SK-N-MC (cell line): ENCODE measurements at regions not wholly inside any gene's neighbourhood (a gene's known extent, or its start where the extent isn't known, plus 50 kb on each side); places are given as distances from the start of the nearest gene placed in this dataset.

ENCODE experiments used
- DNase-seq: peaks from one replicate; pipeline ENCODE4 v3.0.0-alpha.2; 2011; ENCODE audit warnings: low read depth, low spot score
- H3K27ac ChIP-seq: fragments of 200-600 bp; sonication (generic); 2 replicates; pipeline ENCODE4 v1.5.1; 2016; ENCODE audit warnings: mixed run types
- H3K36me3 ChIP-seq: fragments of 200-600 bp; sonication (generic); 2 replicates; pipeline ENCODE4 v1.6.1; 2017; ENCODE audit warnings: antibody characterized with exemption, low read length, mixed read lengths; ENCODE audit not compliant: insufficient read depth
- H3K4me3 ChIP-seq: fragments of 200-600 bp; sonication (generic); 2 replicates; pipeline ENCODE4 v1.5.1; 2016
- H3K9ac ChIP-seq: fragments of 200-600 bp; sonication (generic); 2 replicates; pipeline ENCODE4 v1.8.0; 2017; ENCODE audit warnings: mixed run types, mixed read lengths; ENCODE audit not compliant: insufficient read length
- H3K9me3 ChIP-seq: fragments of 200-600 bp; sonication (generic); 2 replicates; pipeline ENCODE4 v1.6.1; 2017; ENCODE audit warnings: low read depth, mild to moderate bottlenecking, antibody characterized with exemption, low read length, moderate library complexity, mixed read lengths
- EZH2 ChIP-seq: fragments of 200-600 bp; sonication (generic); IDR thresholded peaks from one replicate; pipeline ENCODE4 v1.6.1; 2017; ENCODE audit warnings: antibody characterized with exemption
- FOXP2 ChIP-seq: optimal IDR thresholded peaks from 2 replicates; pipeline ENCODE3; 2011; ENCODE audit warnings: mild to moderate bottlenecking, moderate library complexity; ENCODE audit not compliant: insufficient read depth; ENCODE audit errors: extremely low read length, control extremely low read depth
- POLR2AphosphoS5 ChIP-seq: IDR thresholded peaks from 2 replicates; pipeline ENCODE4 v1.6.1; 2012; ENCODE audit warnings: mild to moderate bottlenecking, low read depth, low read length, borderline replicate concordance

DNA sequence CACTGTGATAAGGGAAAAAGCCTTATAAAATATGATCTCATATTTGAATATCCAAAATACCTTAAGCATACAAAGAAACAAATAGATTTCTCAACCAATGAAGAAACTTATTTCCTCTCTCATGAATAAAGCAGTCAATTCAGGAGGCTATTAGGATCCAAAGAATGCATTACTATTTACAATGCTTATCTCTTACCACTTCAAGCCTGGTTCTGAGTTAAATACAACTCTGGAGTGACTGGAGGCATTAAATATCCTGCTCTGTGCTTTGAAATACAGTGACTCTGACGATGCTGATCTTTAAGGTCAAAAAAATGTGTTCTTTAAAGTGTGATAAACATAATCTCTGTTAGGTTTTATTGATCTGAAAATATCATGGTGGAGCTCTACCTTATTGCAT is 493.2 kb downstream of the ZWINT start:
- no peak for TF ChIP-seq EZH2
- TF ChIP-seq FOXP2, result no peak
- TF ChIP-seq POLR2AphosphoS5, result no peak
- DNase-seq, result no peak
- Histone ChIP-seq H3K4me3 (no peak overlapping the region), H3K9me3 (no peaks in the 10 kb centered on the region), H3K36me3 (no peaks in the 10 kb centered on the region), H3K27ac (no peak overlapping the region), H3K9ac (no peak overlapping the region)

DNA sequence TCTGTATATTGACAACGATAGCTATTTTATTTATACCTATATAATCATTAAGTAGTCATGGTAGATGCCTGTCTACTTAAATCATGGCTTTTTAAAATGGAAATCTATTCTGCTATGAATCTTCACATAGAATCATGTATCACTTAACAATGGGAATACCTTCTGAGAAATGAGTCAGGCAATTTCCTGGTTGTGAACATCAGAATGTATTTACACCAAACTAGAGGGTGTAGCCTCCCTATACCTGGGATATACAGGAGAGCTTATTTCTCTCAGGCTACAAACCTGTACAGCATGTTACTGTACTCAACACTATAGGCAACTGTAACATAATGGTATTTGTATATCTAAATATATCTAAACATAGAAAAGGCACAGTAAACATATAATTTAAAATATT is 502.3 kb downstream of the ZWINT start:
- no peak for DNase-seq
- Histone ChIP-seq H3K36me3 (no peaks in the 10 kb centered on the region), H3K27ac (no peak overlapping the region), H3K4me3 (no peak overlapping the region), H3K9me3 (no peaks in the 10 kb centered on the region), H3K9ac (no peak overlapping the region)
- TF ChIP-seq EZH2 (no peak), POLR2AphosphoS5 (no peak), FOXP2 (no peak)

DNA sequence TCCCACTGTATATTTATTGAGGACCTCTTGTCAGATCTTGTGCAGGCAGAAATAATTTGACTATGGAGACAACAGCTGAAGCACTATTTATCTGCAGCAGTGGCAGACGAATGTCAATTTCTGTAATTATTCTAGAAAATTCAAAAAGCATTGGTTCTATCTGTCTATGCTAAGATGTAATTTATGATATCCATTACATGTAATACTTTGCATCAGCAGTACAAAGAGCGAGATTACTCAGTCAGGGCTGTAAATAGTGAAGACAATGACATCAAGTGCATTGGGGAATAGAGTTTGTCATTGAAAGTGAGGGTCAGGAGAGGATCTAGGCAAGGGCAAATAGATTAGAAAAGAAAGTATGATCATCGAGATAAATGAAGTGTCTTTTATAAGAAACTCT is 508.2 kb downstream of the ZWINT start:
- Histone ChIP-seq H3K9ac (no peak overlapping the region), H3K27ac (no peak overlapping the region), H3K36me3 (no peaks in the 10 kb centered on the region), H3K4me3 (no peak overlapping the region), H3K9me3 (no peaks in the 10 kb centered on the region)
- TF ChIP-seq POLR2AphosphoS5, result no peak
- no peak for TF ChIP-seq FOXP2
- no peak for TF ChIP-seq EZH2
- no peak for DNase-seq

DNA sequence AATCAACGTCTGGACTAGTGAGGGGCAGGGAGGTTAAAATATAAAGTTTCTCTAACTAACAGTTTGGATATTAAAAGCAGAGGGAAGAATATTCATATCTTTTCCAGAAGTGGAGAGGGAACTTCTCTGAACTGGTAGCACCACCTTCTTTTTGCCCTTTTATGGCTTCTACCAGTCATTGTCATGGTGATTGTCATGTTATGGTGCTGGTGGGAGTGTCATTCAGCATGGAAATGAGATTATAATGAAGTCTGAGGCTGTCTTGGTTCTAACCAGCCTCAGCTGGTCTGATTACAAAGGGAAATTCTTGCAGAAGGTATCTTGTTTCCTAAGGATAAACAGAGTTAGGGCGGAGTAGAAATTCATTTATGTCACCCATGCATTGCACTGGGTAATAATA is 523.8 kb downstream of the ZWINT start:
- DNase-seq, result no peak
- no peak overlapping the region for H3K27ac ChIP-seq
- H3K4me3 ChIP-seq, result no peak overlapping the region
- TF ChIP-seq POLR2AphosphoS5, result no peak
- TF ChIP-seq EZH2, result no peak
- TF ChIP-seq FOXP2, result no peak
- no peak overlapping the region for H3K9ac ChIP-seq
- H3K36me3 ChIP-seq, result no peaks in the 10 kb centered on the region
- no peaks in the 10 kb centered on the region for H3K9me3 ChIP-seq

DNA sequence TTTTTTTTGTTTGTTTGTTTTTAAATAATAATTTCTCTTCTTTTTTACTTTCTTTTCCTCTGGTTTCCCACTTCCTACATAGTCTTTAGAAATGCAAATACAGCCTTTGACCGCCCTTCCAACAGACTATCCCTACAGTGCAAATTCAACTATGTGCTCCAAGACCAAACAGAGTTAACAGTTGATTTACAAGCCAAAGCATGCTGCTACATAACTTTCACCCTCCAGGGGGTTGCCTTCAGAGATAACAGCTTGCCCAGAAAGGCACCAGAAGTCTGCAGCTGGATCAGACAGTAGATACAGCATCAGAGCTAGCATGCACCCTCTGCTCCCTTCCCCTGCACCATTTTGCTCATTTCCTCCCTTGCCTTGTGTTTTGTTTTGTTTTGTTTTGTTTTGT is 539.0 kb downstream of the ZWINT start:
- no peak for TF ChIP-seq FOXP2
- no peak for TF ChIP-seq EZH2
- TF ChIP-seq POLR2AphosphoS5, result no peak
- H3K4me3 ChIP-seq, result no peak overlapping the region

DNA sequence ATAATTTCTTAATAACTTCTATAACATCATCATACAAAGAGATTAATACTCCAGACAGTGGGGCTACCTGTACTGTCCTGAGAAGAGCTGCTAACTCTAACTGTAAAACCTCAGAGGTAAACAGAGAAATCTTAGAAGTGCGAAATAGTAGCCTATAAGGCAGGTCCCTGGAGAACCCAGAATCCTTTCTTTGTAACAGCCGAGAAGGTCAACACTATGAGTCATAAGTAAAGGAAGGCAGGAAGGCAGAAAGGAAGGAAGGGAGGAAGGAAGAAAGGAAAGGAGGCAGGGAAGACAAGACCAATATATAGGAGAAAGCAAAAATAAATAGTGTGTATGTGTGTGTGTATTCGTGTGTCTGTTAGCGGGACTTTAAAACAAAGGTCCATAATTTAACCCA is 540.6 kb downstream of the ZWINT start:
- Histone ChIP-seq H3K27ac (no peak overlapping the region), H3K9ac (no peak overlapping the region), H3K4me3 (no peak overlapping the region), H3K9me3 (no peaks in the 10 kb centered on the region), H3K36me3 (no peaks in the 10 kb centered on the region)
- TF ChIP-seq POLR2AphosphoS5, result no peak
- no peak for TF ChIP-seq FOXP2
- TF ChIP-seq EZH2, result no peak
- DNase-seq, result no peak

More for the DNA sequence above, 539.0 kb downstream of the ZWINT start:
- Histone ChIP-seq H3K27ac (no peak overlapping the region), H3K36me3 (no peaks in the 10 kb centered on the region), H3K9me3 (no peaks in the 10 kb centered on the region), H3K9ac (no peak overlapping the region)
- no peak for DNase-seq

DNA sequence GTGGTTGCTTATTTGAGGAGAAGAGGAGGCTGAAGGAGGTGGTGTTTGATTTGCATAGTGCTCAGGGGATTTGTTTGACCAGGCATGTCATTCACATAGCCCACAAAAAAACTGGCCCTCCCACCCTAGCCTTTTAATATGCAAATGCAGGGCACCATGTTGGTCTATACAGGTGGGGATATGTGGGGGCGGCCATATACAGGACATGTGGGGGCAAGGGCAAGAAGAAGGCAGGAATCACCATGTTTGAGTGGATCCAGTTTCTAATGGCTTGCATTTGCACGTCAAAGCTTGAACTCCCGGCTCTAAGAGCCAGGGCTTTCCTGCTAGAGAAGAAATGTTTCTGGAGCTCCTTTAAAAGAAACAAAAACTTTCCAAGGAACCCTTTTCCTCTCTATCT is 541.0 kb downstream of the ZWINT start:
- H3K27ac ChIP-seq, result no peak overlapping the region
- no peak for TF ChIP-seq EZH2
- no peak for TF ChIP-seq FOXP2
- no peak for TF ChIP-seq POLR2AphosphoS5
- no peaks in the 10 kb centered on the region for H3K9me3 ChIP-seq
- no peak overlapping the region for H3K9ac ChIP-seq
- no peaks in the 10 kb centered on the region for H3K36me3 ChIP-seq
- no peak for DNase-seq
- no peak overlapping the region for H3K4me3 ChIP-seq

DNA sequence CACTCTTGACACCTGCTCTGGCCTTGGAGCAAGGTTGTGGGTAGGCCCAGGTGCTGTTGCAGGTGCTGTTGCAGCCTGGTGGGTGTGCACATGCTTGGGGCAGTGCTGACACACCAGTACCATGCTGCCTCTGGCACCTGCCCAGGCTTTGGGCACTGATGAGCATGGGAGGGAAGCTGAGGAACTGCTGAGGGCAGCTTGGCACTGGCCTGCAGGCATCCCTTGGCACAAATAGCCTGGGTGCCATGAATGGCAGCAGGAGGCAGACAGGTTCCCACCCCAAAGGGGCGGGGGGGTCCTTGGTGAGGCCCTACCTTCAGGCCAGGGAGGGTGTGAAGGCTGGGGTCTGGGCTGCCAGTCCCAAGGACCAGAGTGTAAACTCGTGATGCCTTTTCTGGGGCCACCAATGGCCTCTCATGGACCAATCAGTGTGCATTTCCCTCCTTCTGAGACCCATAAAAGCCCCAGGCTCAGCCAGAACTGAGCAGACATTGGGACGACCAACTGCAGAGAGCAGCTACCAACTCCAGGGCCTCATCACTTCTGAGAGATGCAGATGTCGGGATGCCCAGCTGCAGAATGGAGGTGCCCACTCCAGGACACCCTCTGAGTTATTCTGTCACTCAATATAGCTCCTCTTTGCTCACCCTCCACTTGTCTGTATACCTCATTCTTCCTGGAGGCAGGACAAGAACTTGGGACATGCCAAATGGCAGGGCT is 547.4 kb downstream of the ZWINT start:
- no peak for DNase-seq
- no peak for TF ChIP-seq FOXP2
- no peak for TF ChIP-seq EZH2
- TF ChIP-seq POLR2AphosphoS5, result no peak
- Histone ChIP-seq H3K27ac (no peak overlapping the region), H3K9me3 (no peaks in the 10 kb centered on the region), H3K9ac (no peak overlapping the region), H3K36me3 (no peaks in the 10 kb centered on the region), H3K4me3 (no peak overlapping the region)

DNA sequence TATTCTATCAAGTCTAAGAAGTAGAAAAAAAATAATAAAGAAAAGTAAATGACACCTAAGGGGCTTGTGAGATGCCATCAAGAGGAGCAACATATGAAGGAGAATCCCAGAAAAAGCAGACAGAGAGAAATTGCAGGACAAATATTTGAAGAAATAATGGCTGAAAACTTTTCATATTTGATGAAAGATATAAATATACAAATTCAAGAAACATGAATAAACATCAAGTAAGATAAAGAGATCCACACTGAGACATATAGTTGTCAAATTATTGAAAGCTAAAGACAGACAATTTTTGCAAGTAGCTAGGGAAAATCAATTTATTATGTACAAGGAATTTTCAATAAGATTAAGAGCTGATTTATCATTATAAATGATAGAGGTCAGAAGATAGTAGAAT is 558.0 kb downstream of the ZWINT start:
- H3K27ac ChIP-seq, result no peak overlapping the region
- no peaks in the 10 kb centered on the region for H3K9me3 ChIP-seq
- TF ChIP-seq POLR2AphosphoS5 (no peak), FOXP2 (no peak)
- no peak overlapping the region for H3K4me3 ChIP-seq
- no peak for DNase-seq
- H3K36me3 ChIP-seq, result no peaks in the 10 kb centered on the region
- H3K9ac ChIP-seq, result no peak overlapping the region
